Mammary epithelial cell (primary cell): ENCODE measurements at regions not wholly inside any gene's neighbourhood (a gene's known extent, or its start where the extent isn't known, plus 50 kb on each side); places are given as distances from the start of the nearest gene placed in this dataset.

Experiments
- EZH2 ChIP-seq: IDR thresholded peaks from 2 replicates; pipeline ENCODE4 v1.6.1; 2012; ENCODE audit warnings: low read length, inconsistent platforms, borderline replicate concordance
- TF ChIP-seq, protein P1 (sequence below), 2 donors: IDR thresholded peaks in 1 of 2; conservative IDR thresholded peaks in 1 of 2; 2 replicates each; pipeline ENCODE4 v1.5.1; 2011 to 2012; ENCODE audit warnings: inconsistent platforms in 2 of 2, low read length in 2 of 2, mild to moderate bottlenecking in 2 of 2, control low read depth in 1 of 2, low read depth in 1 of 2; ENCODE audit not compliant: insufficient read depth in 1 of 2; ENCODE audit errors: extremely low read depth in 1 of 2

DNA sequence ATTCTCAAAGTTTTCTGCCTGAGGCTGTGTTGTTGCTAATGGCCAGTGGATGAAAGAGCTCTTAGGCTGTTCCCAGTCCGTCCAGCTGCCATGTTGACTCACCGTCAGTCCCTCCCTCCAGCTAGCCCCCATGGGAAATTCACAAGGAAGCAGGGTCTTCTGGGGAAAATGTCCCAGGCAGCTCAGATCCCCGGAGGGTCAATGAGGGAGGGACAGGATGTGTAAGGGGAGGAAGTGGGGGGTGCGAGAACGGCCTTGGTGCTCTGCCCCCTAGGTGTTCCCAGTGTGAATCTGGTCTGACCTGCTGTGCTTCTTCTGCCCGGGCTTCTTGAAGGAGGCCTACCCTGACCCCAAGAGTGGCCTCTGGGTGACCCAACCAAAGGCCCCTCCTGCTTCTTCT is 65.9 kb downstream of the CEBPB start:
- TF ChIP-seq, protein P1, sequence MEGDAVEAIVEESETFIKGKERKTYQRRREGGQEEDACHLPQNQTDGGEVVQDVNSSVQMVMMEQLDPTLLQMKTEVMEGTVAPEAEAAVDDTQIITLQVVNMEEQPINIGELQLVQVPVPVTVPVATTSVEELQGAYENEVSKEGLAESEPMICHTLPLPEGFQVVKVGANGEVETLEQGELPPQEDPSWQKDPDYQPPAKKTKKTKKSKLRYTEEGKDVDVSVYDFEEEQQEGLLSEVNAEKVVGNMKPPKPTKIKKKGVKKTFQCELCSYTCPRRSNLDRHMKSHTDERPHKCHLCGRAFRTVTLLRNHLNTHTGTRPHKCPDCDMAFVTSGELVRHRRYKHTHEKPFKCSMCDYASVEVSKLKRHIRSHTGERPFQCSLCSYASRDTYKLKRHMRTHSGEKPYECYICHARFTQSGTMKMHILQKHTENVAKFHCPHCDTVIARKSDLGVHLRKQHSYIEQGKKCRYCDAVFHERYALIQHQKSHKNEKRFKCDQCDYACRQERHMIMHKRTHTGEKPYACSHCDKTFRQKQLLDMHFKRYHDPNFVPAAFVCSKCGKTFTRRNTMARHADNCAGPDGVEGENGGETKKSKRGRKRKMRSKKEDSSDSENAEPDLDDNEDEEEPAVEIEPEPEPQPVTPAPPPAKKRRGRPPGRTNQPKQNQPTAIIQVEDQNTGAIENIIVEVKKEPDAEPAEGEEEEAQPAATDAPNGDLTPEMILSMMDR (conservative IDR thresholded peaks at IDR 0.05 in 1 of 2, IDR thresholded peaks at IDR 0.05 in 1 of 2; ENCODE audit: extremely low read depth in 1 of 2, insufficient read depth in 1 of 2, low read depth in 1 of 2, low read length in 2 of 2), result no peak
- no peak for TF ChIP-seq EZH2
